H7 (cell line): ENCODE measurements at regions not wholly inside any gene's neighbourhood (a gene's known extent, or its start where the extent isn't known, plus 50 kb on each side); places are given as distances from the start of the nearest gene placed in this dataset.
"Not testable (repeated sequence)": the region's sequence is repeated elsewhere in the genome, so short reads cannot be mapped to it uniquely, and the experiment has no call there.

Experiments used
- DNase-seq: peaks from one replicate; pipeline ENCODE4 v3.0.0; 2012
- H3K27me3 ChIP-seq: 2 replicates; pipeline ENCODE4 v1.6.0; 2011; ENCODE audit warnings: mild to moderate bottlenecking, low read length; ENCODE audit not compliant: control insufficient read depth, insufficient read depth
- H3K36me3 ChIP-seq: replicated peaks from 2 replicates; pipeline ENCODE4 v1.5.1; 2011; ENCODE audit warnings: low read length; ENCODE audit not compliant: control insufficient read depth, insufficient read depth
- H3K4me3 ChIP-seq: 2 replicates; pipeline ENCODE4 v1.5.1; 2011; ENCODE audit warnings: low read depth, mild to moderate bottlenecking, control low read depth, low read length, moderate library complexity; ENCODE audit not compliant: insufficient read depth

- no peaks in the 10 kb centered on the region for H3K27me3 ChIP-seq
- no peak for DNase-seq
Observed at GRCh38 chr15:25171111-25171811, 216.5 kb downstream of the SNRPN start.

GRCh38 chr15:25171856-25172687, 217.3 kb downstream of the SNRPN start:
- DNase-seq = no peak

More at GRCh38 chr15:25171111-25171811, 216.5 kb downstream of the SNRPN start:
- Histone ChIP-seq H3K4me3 (no peak overlapping the region), H3K36me3 (no peaks in the 10 kb centered on the region)

DNA sequence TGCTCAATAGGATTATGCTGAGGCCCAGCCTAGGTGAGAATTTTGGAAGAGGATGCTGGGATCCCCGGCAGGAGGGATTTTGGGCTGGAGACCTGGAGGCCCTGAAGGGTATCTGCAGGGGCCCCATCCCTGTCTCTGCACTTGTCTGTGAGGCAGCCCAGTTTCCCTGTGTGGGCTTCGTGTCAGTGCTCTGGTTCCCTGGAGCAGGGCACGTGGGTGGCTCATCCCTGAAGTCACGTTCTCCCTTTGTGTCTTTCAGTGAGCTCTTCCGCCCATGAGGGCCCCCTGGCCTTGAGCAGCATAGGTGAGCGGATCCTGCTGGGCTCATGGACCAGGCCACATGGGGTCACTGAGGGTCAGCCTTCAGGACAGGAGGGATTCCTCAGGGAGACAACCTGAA, 217.9 kb downstream of the SNRPN start:
- Histone ChIP-seq H3K36me3 (no peaks in the 10 kb centered on the region), H3K27me3 (no peaks in the 10 kb centered on the region), H3K4me3 (no peak overlapping the region)
- no peak for DNase-seq

More at GRCh38 chr15:25171856-25172687, 217.3 kb downstream of the SNRPN start:
- H3K4me3 ChIP-seq = no peak overlapping the region
- H3K36me3 ChIP-seq = no peaks in the 10 kb centered on the region
- no peaks in the 10 kb centered on the region for H3K27me3 ChIP-seq

DNA sequence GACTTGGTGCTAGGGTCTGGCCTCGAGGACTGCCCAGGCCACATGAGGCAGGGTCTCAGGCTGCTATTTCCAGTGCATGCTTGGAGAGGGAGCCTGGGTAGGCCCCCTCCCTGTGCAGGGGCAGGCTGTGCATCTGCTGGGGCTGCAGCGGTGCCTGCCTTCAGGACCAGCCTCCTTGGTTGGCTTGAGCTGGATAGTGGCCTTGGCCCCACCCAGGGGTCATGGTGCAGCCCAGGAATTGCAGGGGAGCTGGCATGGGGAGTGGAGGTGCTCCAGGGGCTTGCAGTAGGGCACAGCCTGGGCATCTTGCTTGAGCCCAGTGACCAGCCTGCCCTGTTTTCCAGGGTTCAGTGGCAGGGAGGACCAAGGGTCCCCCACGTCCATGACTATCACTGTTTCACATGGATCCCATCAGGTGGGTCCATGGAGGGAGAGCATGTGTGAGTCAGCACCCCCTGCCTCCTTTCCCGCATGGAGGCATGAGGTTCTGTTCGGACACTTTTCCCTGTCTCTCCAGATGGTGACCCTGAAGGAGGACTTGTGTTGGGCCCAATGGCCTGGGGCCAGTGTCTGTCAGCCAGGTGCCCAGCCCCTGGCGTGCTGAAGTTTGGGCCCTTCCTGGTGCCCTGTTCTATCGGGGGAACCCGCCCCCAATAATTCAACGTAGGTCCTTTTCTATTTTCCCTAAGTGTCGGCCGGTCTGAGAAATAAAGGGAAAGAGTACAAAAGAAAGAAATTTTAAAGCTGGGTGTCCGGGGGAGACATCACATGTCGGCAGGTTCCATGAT, 218.6 kb downstream of the SNRPN start:
- DNase-seq = peak; percentile 16
- no peak overlapping the region for H3K4me3 ChIP-seq
- H3K36me3 ChIP-seq = no peaks in the 10 kb centered on the region
- no peaks in the 10 kb centered on the region for H3K27me3 ChIP-seq

DNA sequence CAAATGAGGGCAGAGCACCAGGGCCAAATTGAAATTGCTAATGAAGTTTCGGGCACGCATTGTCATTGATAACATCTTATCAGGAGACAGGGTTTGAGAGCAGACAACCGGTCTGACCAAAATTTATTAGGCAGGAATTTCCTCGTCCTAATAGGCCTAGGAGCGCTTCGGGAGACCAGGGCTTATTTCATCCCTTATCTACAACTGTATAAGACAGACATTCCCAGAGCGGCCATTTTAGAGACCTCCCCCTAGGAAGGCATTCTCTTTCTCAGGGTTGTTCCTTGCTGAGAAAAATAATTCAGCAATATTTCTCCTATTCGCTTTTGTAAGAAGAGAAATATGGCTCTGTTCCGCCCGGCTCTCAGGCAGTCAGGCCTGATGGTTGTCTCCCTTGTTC, 219.4 kb downstream of the SNRPN start:
- not testable (repeated sequence) for H3K4me3 ChIP-seq, DNase-seq, H3K27me3 ChIP-seq, H3K36me3 ChIP-seq

- DNase-seq = peak; percentile 19
- Histone ChIP-seq H3K4me3 (no peak overlapping the region), H3K36me3 (no peaks in the 10 kb centered on the region), H3K27me3 (no peaks in the 10 kb centered on the region)
Observed at GRCh38 chr15:25175033-25175788, 220.4 kb downstream of the SNRPN start.

- Histone ChIP-seq H3K36me3 (no peaks in the 10 kb centered on the region), H3K27me3 (no peaks in the 10 kb centered on the region), H3K4me3 (no peak overlapping the region)
- DNase-seq = peak; percentile 31
Observed at GRCh38 chr15:25175789-25176615, 221.2 kb downstream of the SNRPN start.

DNA sequence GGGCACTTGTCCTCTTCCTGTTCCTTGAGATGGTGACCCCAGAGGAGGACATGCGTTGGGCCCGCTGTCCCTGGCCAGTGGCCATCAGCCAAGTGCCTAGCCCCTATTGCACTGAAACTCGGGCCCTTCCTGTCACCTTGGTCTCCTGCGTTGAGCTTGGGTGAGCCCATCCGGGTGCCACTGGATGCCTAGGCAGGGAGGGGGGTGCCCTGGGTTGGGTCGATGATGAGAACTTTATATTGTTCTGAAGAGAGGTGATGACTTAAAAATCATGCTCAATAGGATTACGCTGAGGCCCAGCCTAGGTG, 221.8 kb downstream of the SNRPN start:
- Histone ChIP-seq H3K36me3 (no peaks in the 10 kb centered on the region), H3K4me3 (no peak overlapping the region), H3K27me3 (no peaks in the 10 kb centered on the region)
- no peak for DNase-seq

DNA sequence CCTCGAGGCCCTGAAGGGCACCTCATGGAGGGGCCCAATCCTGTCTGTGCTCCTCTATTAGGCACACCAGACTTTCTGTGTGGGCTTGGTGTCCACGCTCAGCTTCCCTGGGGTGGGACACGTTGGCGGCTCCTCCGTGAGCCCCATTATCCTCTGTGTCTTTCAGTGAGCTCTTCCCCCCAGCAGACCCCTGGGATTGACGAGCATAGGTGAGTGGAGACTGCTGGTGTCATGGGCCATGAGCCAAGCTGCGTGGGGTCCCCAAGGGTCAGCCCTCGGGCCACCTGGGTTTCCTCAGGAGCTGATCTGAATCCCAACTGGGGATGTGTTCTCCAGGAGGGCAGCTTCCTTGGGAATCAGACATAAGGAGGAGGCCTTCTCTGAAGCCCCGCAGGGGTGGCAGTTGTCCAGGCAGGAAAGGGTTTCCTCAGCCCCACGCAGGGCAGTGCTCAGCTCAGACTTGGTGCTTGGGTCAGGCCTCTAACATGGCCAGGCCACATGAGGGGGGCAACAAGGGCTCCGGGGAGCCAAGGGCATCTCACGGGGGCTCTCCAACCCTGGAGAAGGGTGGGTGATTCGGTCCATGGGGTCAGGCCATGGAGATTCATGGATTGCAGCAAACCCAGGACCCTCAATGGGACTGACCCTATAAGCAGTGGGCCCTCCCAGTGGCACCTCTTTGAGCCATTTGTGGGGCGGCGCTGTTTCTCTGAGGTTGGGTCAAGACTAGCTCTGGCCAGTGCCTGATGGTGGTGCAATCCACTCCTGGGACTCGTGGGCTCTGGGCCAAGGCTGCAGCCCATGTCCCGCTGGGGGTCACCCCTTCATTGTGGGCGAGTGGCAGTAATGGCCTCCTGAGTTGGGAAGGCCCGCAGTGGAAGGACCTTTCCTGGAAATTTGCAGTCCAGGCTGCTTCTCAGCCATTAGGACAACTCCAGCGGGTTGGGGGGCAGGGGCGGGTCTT, 222.5 kb downstream of the SNRPN start:
- Histone ChIP-seq H3K36me3 (no peaks in the 10 kb centered on the region), H3K4me3 (no peak overlapping the region), H3K27me3 (no peaks in the 10 kb centered on the region)
- peak; percentile 39 for DNase-seq

DNA sequence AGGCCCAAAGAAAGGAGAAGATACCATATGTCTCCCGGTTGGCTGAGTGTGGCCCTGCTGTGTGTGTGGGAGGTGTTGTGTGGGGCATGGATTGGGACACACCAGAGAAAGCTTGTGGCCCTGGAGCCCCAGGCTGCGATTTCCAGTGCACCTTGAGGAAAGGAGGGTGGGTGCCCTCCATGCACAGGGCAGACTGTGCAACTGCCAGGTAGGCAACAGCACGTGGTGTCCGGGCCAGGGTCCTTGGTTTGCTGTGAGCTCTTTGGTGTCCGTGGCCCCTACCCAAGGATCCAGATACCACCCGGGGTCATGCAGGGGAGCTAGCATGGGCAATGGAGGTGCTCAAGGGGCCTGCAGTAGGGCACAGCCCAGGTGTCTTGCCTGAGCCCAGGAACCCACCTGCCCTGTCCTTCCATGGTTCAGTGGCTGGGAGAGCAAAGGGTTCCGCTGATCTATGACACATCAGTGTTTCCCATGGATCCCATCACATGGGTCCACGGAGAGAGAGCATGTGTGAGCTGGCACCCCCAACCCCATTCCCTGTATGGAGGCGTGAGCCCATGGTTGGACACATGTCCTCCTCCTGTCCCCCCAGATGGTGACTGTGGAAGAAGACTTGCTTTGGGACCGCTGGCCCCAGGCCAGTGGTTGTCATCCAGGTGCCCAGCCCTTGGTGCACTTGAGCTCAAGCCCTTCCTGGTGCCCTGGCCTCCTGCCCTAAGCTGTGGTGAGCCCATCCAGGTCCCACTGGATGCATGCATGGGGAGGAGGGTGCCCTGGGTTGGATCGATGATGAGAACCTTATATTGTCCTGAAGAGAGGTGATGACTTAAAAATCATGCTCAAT, 223.4 kb downstream of the SNRPN start:
- no peaks in the 10 kb centered on the region for H3K27me3 ChIP-seq
- no peak overlapping the region for H3K4me3 ChIP-seq
- H3K36me3 ChIP-seq = no peaks in the 10 kb centered on the region
- peak; percentile 27 for DNase-seq

DNA sequence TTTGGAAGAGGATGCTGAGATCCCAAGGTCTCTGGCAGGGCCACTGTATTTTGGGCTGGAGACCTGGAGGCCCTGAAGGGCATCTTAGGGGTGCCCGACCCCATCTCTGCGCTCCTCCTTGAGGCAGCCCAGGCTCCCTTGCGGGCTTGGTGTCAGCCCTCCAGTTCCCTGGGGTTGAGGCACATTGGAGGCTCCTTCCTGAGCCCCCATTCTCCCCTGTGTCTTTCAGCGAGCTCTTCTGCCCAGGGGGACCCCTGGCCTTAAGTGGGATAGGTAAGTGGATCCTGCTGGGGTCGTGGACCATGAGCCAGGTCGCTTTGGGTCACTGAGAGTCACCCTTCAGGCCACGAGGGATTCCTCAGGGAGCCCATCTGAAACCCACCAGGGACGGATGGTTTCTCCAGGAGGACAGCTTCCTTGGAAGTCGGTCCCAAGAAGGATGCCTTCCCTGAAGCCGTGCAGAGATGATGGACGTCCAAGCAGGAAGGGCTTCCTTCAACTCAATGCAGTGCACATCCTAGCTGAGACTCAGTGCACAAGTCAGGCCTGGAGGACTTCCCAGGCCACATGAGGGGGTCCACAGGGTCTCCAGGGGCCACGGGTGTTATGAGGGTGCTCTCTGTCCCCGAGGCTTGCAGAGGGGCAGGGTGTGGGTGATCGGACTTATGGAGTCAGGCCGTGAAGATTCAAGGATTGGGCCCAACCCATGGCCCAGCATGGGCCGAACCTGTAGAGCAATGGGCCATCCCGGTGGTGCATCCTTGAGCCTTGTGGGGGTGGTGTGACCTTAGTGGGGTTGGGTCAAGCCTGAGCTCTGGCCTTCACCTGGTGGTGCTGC, 224.3 kb downstream of the SNRPN start:
- peak; percentile 24 for DNase-seq

More for the DNA sequence above, 224.3 kb downstream of the SNRPN start:
- Histone ChIP-seq H3K4me3 (no peak overlapping the region), H3K36me3 (no peaks in the 10 kb centered on the region), H3K27me3 (no peaks in the 10 kb centered on the region)
